ENCODE measurements at regions not wholly inside any gene's neighbourhood (a gene's known extent, or its start where the extent isn't known, plus 50 kb on each side); places are given as distances from the start of the nearest gene placed in this dataset.

GRCh38 chr9:28934111-28934510 is 1360.8 kb upstream of the C9orf72 start (continued):
- no peak for TF ChIP-seq NRF1 (IDR thresholded peaks at IDR 0.05; ENCODE audit: low read depth, low read length)
- TF ChIP-seq SP4 (IDR thresholded peaks at IDR 0.05; ENCODE audit: low read length), result no peak
- no peak for TF ChIP-seq KDM1A (IDR thresholded peaks at IDR 0.05; ENCODE audit: borderline replicate concordance, low read length)
- no peak for TF ChIP-seq BRCA1 (IDR thresholded peaks at IDR 0.05; ENCODE audit: low read depth, low read length)
- no peak for TF ChIP-seq CEBPB (IDR thresholded peaks at IDR 0.05; ENCODE audit: low read depth, low read length)
